IPS DF 19.7 (cell line): ENCODE measurements at regions not wholly inside any gene's neighbourhood (a gene's known extent, or its start where the extent isn't known, plus 50 kb on each side); places are given as distances from the start of the nearest gene placed in this dataset.

Source experiments
- DNase-seq: peaks from one replicate; pipeline ENCODE4 v3.0.0-alpha.2; 2013; ENCODE audit warnings: low read depth, low spot score

DNA sequence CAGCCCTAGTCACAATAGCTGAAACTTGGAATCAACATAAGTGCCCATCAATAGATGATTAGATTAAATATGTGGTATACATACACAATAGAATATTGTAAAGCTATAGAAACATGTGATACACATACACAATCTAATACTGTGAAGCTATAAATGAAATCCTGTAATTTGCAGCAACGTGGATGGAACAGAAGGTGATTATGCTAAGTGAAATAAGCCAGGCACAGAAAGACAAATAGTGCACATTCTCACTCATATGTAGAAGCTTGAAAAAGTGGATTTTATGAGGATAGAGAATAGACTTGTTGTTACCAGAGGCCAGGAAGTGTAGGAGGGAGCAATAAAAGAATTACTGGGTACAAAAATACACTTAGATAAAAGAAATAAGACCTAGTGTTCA lies 181.5 kb upstream of the TYRP1 start:
- no peak for DNase-seq

DNA sequence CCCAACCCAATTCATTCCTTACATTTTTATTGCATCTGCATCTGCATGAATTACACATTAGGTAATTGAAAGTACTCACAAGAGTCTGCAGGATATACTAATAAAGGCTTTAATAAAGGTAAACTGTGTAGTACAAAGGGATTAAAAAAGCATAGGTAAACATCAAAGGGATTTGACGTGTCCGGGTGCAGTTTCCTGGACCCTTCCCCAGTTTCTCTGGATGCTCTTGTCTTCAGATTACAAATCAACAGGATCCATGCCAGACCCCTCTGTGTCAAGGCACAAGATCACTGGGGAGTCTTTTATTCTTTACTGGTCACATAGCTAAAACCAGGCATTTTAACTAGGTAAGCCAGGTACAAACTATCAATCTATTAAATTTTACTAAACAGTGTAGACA lies 177.2 kb upstream of the TYRP1 start:
- no peak for DNase-seq

DNA sequence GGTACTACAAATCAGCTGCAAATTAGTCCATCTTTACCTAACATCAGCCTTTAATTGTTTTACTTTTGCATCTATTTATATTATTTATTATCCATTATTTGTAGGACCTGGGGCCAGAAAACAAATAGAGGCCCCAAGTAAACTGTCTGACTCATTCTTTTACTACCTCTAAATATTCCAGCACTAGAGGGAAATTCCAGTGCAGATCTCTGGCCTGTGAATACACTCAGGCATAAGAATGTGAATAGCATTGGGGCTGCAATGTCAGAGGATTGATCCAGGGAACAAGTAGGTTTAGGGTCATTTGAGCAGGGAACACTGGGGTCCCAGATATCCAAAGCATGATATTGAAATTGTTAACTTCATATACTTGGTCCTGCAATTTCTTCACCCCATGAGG lies 176.6 kb upstream of the TYRP1 start:
- DNase-seq, result no peak

DNA sequence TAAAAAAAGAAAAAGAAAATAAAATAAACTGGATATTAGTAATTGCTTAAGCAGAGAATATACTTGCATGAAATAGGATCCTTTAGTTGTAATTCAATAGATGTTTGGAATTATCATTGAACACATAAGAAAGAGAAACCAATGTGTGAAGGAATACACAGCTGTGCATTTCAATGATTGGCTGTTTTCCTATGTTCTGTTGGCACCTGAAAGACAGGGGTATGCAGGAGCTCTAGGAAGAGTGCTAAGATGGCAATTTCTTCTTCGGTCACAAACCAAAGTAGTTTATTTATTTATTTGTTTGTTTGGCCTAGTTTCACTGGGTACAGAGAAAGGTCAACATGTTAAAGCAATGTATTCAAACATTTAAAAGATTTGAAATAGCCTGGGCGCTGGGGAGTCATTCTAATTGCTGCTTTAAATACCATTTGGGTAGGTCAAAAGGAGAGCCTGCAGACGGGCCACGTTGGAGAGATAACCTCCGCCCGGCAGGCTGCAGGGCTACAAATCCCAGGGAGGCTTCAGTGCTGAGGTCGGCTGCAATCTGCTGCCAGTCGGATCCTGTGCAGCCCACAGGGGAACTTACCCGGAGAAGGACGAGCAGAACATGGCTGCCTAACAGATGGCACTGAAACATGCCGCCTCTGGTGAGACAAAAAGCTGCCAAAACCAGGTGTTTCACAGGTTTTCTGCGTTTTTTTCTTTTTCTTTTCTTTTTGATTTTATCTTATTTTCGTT lies 154.2 kb upstream of the TYRP1 start:
- DNase-seq, result no peak

DNA sequence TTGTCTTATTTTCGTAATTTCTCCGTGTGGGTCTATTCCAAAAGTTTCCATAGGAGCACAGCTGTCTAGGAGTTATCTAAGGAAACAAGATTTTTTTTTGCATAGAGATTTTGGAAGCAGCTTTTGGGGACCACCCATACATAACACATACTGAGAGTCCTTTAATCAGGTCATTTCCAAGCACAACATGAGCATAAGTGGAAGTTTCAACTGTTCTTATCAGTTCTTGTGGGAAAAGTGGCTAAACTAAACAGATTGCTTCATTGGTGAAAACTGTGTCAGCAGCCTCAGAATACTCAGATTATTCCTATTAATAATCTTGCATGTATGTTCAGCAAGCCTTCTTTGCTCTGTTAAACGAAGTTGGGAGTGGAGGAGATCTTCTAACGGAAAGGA lies 153.6 kb upstream of the TYRP1 start:
- DNase-seq, result no peak

DNA sequence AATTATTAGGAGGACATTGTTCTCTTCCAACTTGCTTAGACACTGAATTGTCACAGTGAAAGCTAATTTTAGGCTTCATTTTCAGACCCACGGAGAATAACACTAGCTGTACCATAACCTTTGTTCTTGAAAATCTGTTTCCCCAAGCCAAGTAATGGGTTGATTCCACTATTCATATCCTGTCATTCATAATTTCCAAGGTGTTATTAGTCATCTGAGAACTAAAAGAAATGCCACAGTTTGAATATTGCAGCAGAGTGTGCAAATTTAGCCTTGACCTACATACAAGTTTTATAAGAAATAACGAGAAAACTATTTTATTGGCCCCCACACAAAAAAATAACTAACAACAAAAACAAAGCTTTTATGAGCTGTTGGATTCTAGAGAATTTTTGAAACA lies 148.5 kb upstream of the TYRP1 start:
- no peak for DNase-seq

DNA sequence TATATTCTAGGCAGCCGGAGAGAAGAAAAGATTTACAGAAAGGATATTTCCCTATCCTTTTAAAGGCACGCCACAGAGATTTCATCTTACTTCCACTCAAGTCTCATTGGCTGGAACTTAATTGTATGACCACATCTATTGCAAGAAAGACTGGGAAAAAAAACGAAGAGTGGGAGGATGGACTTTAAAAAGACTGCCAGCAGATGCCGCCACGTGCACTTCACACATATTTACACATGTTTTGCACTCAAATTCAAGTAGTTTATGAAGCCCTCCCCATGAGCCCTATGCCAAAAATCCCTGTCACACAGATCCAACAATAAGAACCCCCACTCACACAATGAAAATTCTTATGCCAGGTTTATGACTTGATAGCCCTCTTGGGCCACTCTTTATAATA lies 138.5 kb upstream of the TYRP1 start:
- DNase-seq, result no peak

DNA sequence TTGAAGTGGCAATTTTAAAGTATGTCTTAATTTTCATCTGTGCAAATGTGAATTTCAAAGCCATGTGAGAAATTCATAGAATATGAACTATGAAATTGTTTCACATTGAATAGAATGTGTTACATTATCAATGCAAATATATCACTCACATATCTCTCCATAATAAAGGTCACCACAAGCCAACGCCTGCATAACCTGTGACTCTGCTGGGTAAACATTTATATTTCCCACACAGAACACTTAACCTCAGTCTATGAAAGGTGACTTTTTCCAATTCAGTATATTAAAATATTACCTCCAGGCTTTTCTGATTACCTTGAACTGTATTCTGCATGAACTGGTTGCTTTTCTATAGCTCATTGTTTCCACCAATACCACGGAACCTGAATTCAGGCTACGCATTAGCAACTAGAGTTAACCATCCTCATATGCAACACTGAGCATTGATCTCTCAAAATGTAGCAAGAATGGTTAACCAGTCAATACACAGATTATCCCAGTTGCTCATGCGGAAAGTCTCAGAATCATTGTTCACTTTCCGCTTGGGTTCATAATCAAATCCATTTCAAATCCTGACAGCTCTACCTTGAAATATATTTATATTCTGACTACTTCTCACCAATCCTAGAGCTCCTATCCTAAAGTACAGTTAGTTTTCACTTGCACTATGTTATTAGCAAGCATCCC lies 126.6 kb upstream of the TYRP1 start:
- no peak for DNase-seq

DNA sequence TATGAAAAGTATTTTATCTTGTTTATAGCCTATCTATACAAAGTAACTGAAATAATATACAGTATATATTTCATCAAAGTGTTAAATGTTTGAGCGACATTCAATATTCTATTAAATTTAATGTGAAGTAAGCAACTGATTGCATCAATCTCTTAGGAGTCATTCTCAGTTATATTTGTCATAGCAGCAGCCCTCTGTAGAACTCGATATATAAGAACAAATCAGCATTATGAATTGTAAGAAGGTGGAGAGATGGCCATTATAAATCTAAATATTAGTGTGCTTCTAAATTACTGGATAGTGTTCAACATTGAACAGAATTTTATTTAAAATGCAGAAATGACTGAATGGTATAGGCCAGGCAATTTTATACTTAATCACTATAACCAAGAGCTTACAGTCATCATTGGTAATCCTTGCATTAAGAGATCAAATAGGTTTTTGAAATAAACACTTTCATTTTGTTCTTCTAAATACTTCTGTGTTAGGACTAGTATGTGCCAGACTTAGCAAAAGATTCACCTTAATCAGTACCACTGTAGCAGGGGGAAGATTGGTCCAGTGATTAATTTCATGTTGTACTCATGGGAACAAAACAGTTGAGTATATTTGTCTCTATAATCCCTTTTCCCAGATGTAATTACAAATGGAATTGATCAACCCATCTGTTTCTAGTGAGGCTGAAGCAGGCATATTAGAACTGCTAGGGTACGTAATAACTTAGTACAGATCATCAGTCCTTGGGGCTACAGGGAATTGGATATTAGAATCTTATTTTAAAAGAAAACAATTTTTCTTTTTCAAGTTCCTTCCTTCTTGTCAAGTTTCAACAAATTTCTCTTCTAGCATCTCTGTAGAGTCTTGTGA lies 108.3 kb upstream of the TYRP1 start:
- no peak for DNase-seq

DNA sequence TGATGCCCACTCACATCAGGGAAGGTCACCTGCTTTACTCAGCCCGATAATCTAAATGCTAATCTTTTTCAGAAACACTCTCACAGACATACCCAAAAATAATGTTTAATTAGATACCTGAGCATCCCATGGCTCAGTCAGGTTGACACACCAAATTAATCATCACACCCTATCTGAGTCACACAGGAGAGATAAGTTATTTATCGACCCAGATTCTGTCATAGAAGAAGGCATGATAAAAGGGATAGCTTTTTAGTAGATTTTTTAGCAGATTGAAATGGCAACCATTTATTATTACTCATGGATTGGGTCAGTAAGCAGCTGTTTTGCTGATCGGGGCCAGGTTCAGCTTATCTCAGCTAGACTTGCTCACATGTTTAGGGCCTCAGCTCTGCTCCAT lies 97.8 kb upstream of the TYRP1 start:
- no peak for DNase-seq

DNA sequence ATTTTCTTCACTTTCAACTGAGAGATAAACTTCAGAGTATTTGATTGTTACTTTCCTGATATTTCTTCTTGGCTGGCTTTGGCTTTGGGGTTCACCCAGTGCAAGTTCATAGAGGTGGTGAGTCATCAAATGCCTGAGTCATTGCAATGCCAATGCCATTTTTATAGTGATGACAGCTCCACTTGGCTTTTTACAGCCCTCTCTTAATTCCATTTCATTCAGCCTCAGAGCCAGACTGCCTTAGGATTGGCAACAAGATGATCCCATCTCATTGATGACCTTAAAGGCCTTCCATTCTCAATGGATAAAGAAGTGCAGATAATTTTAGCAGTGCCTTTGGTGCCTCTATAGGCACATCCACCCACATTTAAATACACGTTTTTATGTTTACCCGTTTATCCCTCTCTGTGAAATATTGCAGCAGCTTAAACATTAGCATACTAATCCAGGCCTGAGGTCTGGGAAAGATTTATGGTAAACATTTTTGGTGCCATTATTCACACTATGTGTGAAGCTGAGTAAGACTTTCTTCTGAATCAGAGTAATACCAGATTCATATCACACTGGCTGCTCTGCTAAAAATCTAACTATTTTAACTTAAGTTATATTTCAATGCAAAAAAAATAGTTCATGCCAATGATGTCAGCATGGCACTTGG lies 88.9 kb upstream of the TYRP1 start:
- no peak for DNase-seq

DNA sequence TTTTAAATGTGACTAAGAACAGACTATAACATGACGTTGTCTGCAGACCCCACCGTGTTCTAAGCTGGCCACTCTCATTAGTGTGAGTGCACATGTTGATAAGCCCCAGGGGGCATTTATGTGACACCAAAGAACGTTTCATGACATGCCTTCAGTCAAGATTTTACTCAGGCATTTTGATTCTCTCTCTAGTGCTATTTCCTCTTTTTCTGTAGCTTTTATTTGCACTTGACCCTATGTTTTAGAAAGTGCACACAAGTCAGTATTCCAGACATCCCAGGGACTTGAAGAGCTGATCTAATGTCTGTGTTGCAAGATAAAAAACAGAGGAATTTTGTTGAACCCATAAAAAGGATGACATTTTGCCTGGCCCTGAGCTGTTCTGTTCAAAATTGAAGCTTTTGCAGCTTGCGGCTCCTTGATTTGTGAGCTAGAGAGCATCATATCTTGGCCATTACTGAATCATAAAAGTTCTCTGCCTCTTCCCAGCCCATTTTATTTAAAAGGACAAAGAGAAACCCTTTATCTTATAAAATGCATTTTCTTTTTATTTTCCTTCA lies 80.9 kb upstream of the TYRP1 start:
- no peak for DNase-seq

DNA sequence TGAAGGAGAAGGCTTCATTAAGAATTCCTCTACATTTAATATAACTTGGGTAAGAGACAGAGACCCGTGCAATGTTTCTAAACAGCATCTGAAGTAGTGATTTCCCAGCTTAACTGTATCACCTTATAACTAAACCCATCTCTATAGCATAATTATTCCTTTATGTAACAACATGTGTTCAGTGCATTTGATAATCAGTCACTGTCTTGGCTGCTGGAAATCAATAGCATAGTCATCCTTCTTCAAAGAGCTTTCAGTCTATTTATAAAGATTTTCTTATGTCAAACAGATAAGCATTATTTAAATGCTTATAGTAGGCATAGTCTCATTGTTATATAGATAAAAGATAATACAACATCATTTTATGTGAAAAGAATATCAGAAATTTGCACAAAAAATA lies 80.1 kb upstream of the TYRP1 start:
- DNase-seq, result no peak

DNA sequence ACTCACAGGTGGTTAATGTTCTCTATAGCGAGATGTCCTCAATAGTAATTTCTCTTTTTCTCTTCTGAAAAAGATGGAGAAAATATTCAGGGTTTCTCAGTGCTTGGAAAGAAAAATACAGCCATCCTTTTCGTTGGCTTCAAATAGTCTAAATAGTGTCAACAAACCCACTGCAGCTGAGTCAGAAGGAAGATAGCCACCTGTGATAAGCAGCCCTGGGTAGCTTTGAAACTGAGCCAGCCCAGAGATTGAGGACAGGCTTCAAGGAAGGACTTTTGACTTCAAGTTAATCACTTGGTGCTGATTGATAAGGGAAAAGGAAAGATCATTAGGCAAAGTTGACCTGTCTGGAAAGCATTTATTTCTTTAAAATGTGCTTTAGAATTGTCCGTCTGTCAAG lies 78.7 kb upstream of the TYRP1 start:
- no peak for DNase-seq

DNA sequence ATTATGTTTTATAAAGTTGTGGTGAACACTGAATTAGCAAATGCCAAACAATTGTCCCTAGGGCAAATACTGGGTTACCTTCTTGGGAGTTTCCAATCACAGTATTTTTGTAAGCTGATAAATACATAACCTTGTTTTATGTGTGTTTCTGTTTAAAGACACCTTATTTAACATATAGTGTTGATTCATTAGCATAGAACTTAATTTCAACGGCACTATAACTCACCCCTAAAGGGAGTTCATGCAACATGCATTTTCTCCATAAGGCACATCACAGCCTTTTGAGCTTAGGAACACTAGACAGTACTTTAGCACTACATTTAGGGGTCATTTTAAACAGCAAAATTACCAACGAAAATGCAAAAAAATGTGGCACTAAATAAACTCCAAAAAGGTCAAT lies 74.2 kb upstream of the TYRP1 start:
- no peak for DNase-seq

DNA sequence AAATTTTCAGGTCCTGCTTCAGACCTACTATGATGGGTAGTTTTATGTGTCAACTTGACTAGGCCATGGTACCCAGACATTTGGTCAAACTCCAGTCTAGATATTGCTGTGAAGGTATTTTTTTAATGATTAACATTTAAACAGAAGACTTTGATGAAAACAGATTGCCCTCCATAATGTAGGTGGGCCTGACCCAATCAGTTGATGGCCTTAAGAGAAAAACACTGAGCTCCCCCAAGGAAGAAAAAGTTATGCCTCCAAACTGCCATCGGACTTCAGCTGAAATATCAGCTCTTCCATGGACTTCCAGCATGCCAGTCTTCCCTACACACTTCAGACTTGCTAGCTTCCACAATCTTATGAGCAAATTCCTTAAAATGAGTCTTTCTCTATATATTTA lies 67.3 kb upstream of the TYRP1 start:
- no peak for DNase-seq

DNA sequence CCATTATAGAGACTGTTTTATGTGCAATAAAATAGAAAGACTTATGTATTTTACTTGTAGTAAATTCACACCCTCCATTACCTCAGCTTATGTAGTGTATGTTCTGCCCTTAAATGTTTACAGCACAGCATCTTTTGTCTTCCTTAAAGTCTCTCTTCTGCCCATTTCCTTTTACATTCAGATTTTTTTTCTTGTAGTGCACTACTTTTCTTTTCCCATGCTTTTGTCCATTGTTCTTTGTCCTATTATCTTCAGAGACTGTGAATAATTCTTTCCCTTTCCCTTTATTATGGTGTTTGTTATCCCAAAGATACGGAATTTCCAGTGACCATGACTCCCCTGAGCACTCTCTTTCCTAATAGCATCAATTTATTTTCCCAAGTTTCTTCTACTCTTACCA lies 66.1 kb upstream of the TYRP1 start:
- DNase-seq, result no peak

DNA sequence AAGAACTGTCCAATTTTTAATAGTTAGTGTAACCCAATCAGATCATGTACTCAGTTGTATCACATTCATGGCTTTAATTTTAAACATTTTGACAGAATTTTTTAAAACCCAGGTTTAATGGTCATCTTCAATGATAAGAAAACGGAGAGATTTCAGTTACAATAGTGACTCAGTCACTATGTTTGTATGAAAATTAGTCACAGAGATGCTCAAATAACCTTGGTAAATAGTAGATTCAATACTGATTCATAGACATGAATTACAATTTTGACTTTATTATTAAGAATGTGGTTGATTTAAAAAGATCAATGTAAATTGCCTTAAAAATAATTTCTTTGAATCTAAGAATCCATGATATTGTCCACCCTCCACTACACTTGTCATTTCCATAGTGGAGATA lies 64.6 kb upstream of the TYRP1 start:
- DNase-seq, result no peak

DNA sequence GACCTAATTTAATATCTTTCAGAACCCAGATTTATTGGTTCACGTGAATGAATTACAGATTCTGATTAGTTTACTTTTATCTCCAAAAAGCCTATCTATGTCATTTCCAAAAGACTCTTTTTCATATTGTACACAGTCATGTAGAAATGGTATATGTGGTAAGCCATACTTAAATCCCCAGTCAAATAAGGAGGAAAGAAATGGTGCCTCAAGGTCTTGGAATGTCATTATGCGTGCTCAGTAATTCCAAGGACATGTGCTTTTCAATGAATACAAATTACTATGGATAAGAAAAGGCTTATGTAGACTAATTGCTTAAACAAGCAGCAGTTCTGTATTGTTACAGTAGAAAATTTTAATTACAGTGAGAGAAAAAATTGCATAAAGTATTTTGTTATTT lies 64.1 kb upstream of the TYRP1 start:
- no peak for DNase-seq

DNA sequence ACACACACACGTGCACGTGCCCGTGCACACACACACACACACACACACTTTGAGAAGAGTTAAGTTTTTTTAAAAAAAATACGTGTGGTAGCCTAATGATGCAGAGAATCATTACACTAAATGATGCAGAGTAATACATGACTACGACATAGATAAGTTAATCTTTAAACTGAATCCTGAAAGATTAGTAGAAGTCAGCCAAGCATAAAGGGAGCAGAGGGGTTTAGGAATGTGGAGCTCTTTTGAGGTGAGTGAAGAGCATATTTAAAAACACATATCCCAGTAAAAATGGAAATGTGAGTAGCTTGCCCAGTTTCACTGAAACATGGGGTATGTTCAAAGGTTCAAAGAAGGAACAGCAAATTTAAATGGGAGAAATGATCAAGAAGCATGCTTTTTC lies 61.3 kb upstream of the TYRP1 start:
- no peak for DNase-seq

DNA sequence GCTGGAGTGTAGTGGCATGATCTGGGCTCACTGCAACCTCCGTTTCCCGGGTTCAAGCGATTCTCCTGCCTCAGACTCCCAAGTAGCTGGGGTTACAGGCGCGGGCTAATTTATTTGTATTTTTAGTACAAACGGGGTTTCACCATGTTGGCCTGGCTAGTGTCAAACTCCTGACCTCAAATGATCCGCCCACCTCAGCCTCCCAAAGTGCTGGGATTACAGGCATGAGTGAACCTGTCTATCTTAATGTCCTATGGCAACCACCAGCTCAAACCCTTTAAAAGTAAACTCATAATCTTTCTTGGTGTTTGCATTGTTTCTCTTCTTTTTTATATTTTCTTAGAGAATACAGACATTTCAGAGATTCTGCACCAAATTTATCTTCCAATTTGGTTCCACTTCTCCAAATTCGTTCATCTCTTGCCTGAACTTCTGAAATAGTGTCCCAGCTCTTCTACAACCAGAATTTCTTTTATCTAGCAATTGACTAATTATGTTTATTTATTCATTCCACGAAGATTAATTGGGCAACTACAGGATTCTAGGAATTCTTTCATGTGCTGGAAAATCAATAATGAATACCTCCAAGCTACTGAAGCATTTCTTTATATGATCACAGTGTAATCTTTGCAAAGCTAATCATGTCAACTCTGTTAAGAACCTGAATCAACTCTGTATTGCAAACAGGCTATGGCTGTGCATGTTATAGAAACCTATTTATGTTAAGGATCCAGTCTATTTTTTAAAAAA lies 60.0 kb upstream of the TYRP1 start:
- no peak for DNase-seq
